HFF-Myc (cell line): ENCODE measurements at regions not wholly inside any gene's neighbourhood (a gene's known extent, or its start where the extent isn't known, plus 50 kb on each side); places are given as distances from the start of the nearest gene placed in this dataset.

Experiments
- DNase-seq: peaks from one replicate; pipeline ENCODE4 v3.0.0-alpha.2; 2011; ENCODE audit warnings: low read depth; ENCODE audit errors: extremely low read depth
- H3K4me3 ChIP-seq: replicated peaks from 2 replicates; pipeline ENCODE4 v1.5.1; 2011; ENCODE audit warnings: low read depth, mild to moderate bottlenecking, control low read depth, low read length
- TF ChIP-seq, protein P1 (sequence below): IDR thresholded peaks from 2 replicates; pipeline ENCODE4 v1.5.1; 2012; ENCODE audit warnings: mild to moderate bottlenecking, low read depth, low read length, control low read depth; ENCODE audit errors: missing control alignments

DNA sequence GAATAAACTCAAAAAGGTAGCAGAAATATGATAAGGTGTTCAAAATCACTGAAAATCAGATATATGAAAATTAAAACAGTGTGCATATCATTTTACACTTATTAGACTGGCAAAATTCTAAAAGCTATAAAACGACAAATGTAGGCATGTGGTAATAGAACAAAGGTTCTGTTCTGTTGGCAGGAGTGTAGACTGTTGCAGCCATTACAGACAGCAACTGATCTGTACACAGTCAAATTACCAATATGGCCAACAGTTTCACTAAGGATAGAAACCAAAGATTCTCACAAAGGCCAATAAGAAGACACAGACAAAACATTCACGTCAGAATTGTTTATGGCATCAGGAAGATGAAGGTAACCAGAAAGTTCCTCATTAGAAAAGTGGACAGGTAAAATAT, 112.8 kb upstream of the PLS3 start:
- no peak overlapping the region for H3K4me3 ChIP-seq
- no peak for DNase-seq
- TF ChIP-seq, protein P1, sequence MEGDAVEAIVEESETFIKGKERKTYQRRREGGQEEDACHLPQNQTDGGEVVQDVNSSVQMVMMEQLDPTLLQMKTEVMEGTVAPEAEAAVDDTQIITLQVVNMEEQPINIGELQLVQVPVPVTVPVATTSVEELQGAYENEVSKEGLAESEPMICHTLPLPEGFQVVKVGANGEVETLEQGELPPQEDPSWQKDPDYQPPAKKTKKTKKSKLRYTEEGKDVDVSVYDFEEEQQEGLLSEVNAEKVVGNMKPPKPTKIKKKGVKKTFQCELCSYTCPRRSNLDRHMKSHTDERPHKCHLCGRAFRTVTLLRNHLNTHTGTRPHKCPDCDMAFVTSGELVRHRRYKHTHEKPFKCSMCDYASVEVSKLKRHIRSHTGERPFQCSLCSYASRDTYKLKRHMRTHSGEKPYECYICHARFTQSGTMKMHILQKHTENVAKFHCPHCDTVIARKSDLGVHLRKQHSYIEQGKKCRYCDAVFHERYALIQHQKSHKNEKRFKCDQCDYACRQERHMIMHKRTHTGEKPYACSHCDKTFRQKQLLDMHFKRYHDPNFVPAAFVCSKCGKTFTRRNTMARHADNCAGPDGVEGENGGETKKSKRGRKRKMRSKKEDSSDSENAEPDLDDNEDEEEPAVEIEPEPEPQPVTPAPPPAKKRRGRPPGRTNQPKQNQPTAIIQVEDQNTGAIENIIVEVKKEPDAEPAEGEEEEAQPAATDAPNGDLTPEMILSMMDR = no peak

DNA sequence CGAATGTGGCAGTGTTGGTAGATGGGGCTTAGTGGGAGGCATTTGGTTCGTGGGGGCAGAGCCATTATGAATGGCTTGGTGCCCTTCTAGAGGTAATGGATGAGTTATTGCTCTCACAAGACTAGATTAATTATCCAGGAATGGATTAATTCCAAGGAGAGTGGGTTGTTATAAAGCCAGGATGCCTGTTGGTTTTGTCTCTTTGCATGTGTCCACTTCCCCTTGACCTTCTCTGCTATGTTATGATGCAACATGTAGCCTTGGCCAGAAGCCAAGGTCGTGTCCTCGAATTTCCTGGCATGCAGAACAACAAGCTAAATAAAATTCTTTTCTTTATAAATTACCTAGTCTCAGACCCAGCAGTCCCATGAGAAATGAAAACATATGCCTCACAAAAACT, 111.2 kb upstream of the PLS3 start:
- no peak for DNase-seq
- no peak overlapping the region for H3K4me3 ChIP-seq
- TF ChIP-seq, protein P1 = no peak

DNA sequence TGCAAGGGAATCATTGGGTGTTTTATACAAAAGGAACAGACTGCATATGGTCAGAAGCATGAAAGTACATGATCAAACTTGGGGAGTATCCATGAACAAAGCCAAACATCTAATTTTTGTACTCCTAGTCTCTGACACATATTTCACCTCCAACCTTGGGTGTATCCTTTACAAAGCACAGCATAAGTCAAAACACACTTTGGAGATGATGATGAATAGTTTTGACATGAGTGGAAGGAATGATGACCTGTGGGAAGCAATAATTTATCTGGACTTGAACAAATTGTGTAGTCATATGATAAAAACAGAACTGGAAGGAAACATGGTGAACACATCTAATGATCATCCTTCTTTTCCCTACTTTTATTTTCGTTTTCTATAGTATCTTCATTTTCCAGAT, 108.7 kb upstream of the PLS3 start:
- DNase-seq = no peak
- TF ChIP-seq, protein P1 = no peak

DNA sequence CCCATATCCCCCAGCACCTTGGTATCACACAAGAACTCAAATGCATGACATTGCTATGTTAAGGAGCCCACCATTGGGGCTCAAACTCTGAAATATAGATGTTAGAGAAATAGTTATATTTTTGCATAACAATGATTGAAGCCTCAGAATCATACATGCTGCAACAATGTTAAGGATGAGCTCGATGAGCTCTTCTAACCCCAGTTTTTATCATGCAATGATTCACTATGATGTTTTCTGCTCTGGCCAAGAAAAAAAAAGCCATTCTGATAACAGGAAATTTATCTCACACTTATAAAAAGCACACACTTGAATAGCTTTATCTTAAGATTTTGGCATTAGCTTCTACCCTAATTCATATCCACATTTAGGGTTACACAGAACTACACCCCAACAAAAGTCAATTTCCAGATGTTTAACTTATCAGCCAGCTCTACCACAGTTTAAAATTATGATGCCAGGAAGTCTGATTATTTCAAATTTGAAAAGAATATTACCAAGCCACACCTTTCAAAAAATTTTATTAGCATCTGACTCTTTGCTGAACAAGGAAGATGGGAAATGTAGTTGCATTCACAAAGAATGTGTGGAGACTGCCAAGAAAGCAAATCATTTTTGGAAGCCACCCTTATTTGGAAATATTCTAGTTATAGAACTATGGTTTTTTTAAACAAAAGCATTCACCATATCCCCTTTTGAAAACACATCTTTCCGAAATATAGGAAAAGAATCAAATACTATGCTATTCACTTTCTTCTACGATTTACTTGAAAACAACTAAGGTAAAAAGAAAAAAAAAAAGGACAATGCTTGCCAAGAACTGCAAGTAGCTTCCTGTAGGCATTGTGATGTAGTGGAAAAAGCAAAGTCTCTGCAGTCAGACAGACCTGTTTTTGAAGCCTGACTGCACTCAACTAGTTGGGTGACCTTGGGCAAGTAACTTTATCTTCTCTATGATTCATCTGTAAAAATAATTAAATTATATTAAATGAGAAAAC, 100.8 kb upstream of the PLS3 start:
- H3K4me3 ChIP-seq = no peak overlapping the region
- TF ChIP-seq, protein P1 = no peak
- no peak for DNase-seq

More for the DNA sequence above, 108.7 kb upstream of the PLS3 start:
- no peak overlapping the region for H3K4me3 ChIP-seq

DNA sequence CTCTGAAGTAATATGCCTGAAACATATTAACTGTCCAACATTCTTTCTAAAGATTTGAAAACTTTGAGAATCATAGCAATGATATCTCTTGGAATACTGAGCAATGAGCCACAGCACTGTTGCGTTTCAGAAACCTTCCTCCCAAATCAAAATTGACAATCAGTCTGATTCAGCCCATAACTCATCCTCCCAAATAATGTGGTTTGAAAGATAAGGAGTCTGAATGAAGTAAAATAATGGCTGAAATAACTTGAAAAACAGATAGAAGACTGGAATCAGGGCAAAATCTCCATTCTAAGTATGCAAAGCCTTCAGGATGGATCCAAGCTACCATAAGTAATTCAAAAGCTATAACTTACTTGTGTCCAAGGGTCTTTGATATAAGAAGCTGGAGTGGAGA, 98.6 kb upstream of the PLS3 start:
- TF ChIP-seq, protein P1 = no peak
- no peak for DNase-seq

DNA sequence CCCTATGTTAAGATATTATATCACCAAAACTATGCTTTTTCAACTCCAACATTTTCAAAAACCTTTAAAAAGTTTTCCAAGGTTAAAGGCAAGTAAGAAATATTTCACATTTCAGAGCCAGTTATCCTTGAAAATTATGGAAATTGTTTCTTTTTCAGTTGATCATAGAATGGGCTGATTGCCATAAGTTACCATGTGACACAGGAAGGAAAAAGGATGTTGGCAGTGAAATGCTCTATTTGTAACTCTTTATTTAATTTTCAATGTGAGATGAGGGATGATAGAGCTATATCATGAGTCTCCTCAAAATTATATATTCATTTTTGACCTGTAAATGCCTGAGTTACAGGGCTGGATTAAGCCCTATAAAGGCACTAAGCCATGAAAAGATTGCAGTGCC, 93.0 kb upstream of the PLS3 start:
- TF ChIP-seq, protein P1 = no peak
- no peak overlapping the region for H3K4me3 ChIP-seq
- DNase-seq = no peak

More for the DNA sequence above, 98.6 kb upstream of the PLS3 start:
- H3K4me3 ChIP-seq = no peak overlapping the region

DNA sequence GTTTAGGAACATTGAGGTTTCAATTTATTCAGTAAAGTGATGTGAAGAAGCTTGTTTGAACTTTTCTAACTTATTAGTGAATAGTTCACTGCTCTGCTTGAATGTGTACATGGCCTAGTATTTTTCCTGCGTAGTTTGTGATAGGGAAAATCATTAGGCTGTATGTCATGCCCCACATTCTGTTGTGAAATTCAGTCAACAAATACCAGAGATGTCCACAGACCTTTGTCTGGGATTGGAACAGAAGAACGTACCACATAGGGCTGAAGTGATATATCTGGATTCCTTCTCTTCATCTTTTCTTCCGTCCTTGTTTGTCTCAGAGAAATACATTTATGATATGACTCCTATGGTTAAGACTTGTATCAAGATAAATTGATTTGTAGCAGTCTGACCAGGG, 88.8 kb upstream of the PLS3 start:
- TF ChIP-seq, protein P1 = no peak
- H3K4me3 ChIP-seq = no peak overlapping the region
- DNase-seq = no peak
